ENCODE measurements at regions not wholly inside any gene's neighbourhood (a gene's known extent, or its start where the extent isn't known, plus 50 kb on each side); places are given as distances from the start of the nearest gene placed in this dataset.

GRCh38 chr3:27878014-27878383, 155.9 kb upstream of the EOMES start:
- Mint-ChIP-seq H3K4me3 (ENCODE audit: unreplicated experiment) (no peak overlapping the region), H3K9me3 (ENCODE audit: unreplicated experiment) (no peaks in the 10 kb centered on the region), H3K27ac (ENCODE audit: low read depth, unreplicated experiment) (no peak overlapping the region), H3K36me3 (ENCODE audit: insufficient read depth, unreplicated experiment) (no peaks in the 10 kb centered on the region), H3K27me3 (ENCODE audit: insufficient read depth, unreplicated experiment) (no peaks in the 10 kb centered on the region), H3K4me1 (ENCODE audit: insufficient read depth, unreplicated experiment) (no peaks in the 10 kb centered on the region)
- intact Hi-C loops (cut with micrococcal nuclease), result no loop called here
- DNase-seq (ENCODE audit: unreplicated experiment), result no peak
- ChIA-PET POLR2A (no interaction called here), CTCF (interaction anchor here (0.7 kb wide), 1 partner anchor 710 kb away, joined by 6 read pairs; no protein-coding TSS in a partner anchor)
- no peak for TF ChIP-seq CTCF (IDR thresholded peaks at IDR 0.05; ENCODE audit: unreplicated experiment)
- BruUV-seq (replicated peaks), result no TSS peak

GRCh38 chr3:27880969-27881892, 159.1 kb upstream of the EOMES start:
- no peaks in the 10 kb centered on the region for H3K4me1 Mint-ChIP-seq (ENCODE audit: insufficient read depth, unreplicated experiment)
- no peak for TF ChIP-seq CTCF (IDR thresholded peaks at IDR 0.05; ENCODE audit: unreplicated experiment)
- no peaks in the 10 kb centered on the region for H3K9me3 Mint-ChIP-seq (ENCODE audit: unreplicated experiment)
- BruUV-seq (replicated peaks), result no TSS peak
- no peak overlapping the region for H3K4me3 Mint-ChIP-seq (ENCODE audit: unreplicated experiment)
- intact Hi-C loops (cut with micrococcal nuclease), result no loop called here
- H3K27me3 Mint-ChIP-seq (ENCODE audit: insufficient read depth, unreplicated experiment), result no peaks in the 10 kb centered on the region
- ChIA-PET POLR2A (interaction anchor here (0.7 kb wide), 2 partner anchors 54 to 75 kb away, joined by 4 to 5 read pairs; no protein-coding TSS in a partner anchor), CTCF (interaction anchor here (0.7 kb wide), 1 partner anchor 486 kb away, joined by 3 read pairs; no protein-coding TSS in a partner anchor)
- no peak overlapping the region for H3K27ac Mint-ChIP-seq (ENCODE audit: low read depth, unreplicated experiment)
- H3K36me3 Mint-ChIP-seq (ENCODE audit: insufficient read depth, unreplicated experiment), result no peaks in the 10 kb centered on the region
- no peak for DNase-seq (ENCODE audit: unreplicated experiment)

- Mint-ChIP-seq H3K4me3 (ENCODE audit: unreplicated experiment) (no peak overlapping the region), H3K36me3 (ENCODE audit: insufficient read depth, unreplicated experiment) (no peaks in the 10 kb centered on the region), H3K27me3 (ENCODE audit: insufficient read depth, unreplicated experiment) (no peaks in the 10 kb centered on the region), H3K9me3 (ENCODE audit: unreplicated experiment) (no peaks in the 10 kb centered on the region), H3K27ac (ENCODE audit: low read depth, unreplicated experiment) (no peak overlapping the region), H3K4me1 (ENCODE audit: insufficient read depth, unreplicated experiment) (no peaks in the 10 kb centered on the region)
- POLR2A ChIA-PET, result no interaction called here
- CTCF ChIA-PET, result no interaction called here
- intact Hi-C loops (cut with micrococcal nuclease), result no loop called here
- TF ChIP-seq CTCF (IDR thresholded peaks at IDR 0.05; ENCODE audit: unreplicated experiment), result no peak
- BruUV-seq (replicated peaks), result no TSS peak
- no peak for DNase-seq (ENCODE audit: unreplicated experiment)
Observed at GRCh38 chr3:27883266-27883665, 161.1 kb upstream of the EOMES start.

- no peak for TF ChIP-seq CTCF (IDR thresholded peaks at IDR 0.05; ENCODE audit: unreplicated experiment)
- ChIA-PET POLR2A (no interaction called here), CTCF (no interaction called here)
- Mint-ChIP-seq H3K27ac (ENCODE audit: low read depth, unreplicated experiment) (no peak overlapping the region), H3K27me3 (ENCODE audit: insufficient read depth, unreplicated experiment) (no peaks in the 10 kb centered on the region), H3K36me3 (ENCODE audit: insufficient read depth, unreplicated experiment) (no peaks in the 10 kb centered on the region), H3K9me3 (ENCODE audit: unreplicated experiment) (no peaks in the 10 kb centered on the region), H3K4me1 (ENCODE audit: insufficient read depth, unreplicated experiment) (no peaks in the 10 kb centered on the region), H3K4me3 (ENCODE audit: unreplicated experiment) (no peak overlapping the region)
- BruUV-seq (replicated peaks), result no TSS peak
- no peak for DNase-seq (ENCODE audit: unreplicated experiment)
- intact Hi-C loops (cut with micrococcal nuclease), result no loop called here
Observed at GRCh38 chr3:27885641-27886040, 163.5 kb upstream of the EOMES start.
